ENCODE measurements at regions not wholly inside any gene's neighbourhood (a gene's known extent, or its start where the extent isn't known, plus 50 kb on each side); places are given as distances from the start of the nearest gene placed in this dataset.

DNA sequence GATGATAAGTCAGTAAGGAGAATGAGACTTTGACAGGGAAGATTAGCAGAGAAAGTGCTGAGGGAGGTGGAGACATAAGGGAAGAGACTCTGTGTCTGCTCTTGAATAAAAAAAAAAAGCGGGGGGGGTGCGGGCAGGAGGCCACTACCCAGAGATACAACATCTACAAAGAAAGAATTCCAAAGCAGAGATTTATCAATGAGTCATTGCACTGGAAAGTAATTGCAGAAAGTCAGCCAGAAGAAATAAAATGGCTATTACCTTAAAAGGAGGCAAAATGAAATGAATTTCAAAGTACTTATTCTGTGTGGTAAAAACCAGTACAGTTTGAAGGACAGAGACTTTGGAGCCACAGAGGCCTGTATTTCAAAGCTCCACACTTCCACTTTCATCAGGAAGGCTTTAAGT, 267.1 kb upstream of the PRKD1 start:
- Histone ChIP-seq H4K20me1 (replicated peaks; ENCODE audit: insufficient read depth) (no peaks in the 10 kb centered on the region), H3K79me2 (replicated peaks; ENCODE audit: insufficient read depth) (no peaks in the 10 kb centered on the region), H3K27ac (ENCODE audit: low read depth) (no peak overlapping the region), H3K4me2 (no peak overlapping the region), H3K9me2 (ENCODE audit: insufficient read depth) (no peaks in the 10 kb centered on the region; the same call in 1 of the 2 replicates), H3K4me3 (no peak overlapping the region), H3K27me3 (ENCODE audit: insufficient read depth) (no peaks in the 10 kb centered on the region), H3K36me3 (ENCODE audit: insufficient read depth) (no peaks in the 10 kb centered on the region), H2AFZ (no peak overlapping the region), H3F3A (replicated peaks; ENCODE audit: low read depth) (no peaks in the 10 kb centered on the region), H3K4me1 (ENCODE audit: insufficient read depth) (no peaks in the 10 kb centered on the region)
- TF ChIP-seq NANOG (IDR thresholded peaks at IDR 0.05; ENCODE audit: borderline replicate concordance): no peak
- TF ChIP-seq, protein P1, sequence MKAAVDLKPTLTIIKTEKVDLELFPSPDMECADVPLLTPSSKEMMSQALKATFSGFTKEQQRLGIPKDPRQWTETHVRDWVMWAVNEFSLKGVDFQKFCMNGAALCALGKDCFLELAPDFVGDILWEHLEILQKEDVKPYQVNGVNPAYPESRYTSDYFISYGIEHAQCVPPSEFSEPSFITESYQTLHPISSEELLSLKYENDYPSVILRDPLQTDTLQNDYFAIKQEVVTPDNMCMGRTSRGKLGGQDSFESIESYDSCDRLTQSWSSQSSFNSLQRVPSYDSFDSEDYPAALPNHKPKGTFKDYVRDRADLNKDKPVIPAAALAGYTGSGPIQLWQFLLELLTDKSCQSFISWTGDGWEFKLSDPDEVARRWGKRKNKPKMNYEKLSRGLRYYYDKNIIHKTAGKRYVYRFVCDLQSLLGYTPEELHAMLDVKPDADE (IDR thresholded peaks at IDR 0.05): no peak
- TF ChIP-seq, protein P2, sequence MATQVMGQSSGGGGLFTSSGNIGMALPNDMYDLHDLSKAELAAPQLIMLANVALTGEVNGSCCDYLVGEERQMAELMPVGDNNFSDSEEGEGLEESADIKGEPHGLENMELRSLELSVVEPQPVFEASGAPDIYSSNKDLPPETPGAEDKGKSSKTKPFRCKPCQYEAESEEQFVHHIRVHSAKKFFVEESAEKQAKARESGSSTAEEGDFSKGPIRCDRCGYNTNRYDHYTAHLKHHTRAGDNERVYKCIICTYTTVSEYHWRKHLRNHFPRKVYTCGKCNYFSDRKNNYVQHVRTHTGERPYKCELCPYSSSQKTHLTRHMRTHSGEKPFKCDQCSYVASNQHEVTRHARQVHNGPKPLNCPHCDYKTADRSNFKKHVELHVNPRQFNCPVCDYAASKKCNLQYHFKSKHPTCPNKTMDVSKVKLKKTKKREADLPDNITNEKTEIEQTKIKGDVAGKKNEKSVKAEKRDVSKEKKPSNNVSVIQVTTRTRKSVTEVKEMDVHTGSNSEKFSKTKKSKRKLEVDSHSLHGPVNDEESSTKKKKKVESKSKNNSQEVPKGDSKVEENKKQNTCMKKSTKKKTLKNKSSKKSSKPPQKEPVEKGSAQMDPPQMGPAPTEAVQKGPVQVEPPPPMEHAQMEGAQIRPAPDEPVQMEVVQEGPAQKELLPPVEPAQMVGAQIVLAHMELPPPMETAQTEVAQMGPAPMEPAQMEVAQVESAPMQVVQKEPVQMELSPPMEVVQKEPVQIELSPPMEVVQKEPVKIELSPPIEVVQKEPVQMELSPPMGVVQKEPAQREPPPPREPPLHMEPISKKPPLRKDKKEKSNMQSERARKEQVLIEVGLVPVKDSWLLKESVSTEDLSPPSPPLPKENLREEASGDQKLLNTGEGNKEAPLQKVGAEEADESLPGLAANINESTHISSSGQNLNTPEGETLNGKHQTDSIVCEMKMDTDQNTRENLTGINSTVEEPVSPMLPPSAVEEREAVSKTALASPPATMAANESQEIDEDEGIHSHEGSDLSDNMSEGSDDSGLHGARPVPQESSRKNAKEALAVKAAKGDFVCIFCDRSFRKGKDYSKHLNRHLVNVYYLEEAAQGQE (IDR thresholded peaks at IDR 0.05; ENCODE audit: unreplicated experiment): no peak
- no peak for TF ChIP-seq JUNB (IDR thresholded peaks at IDR 0.05; ENCODE audit: unreplicated experiment)
- no peak for TF ChIP-seq CREB1 (CRISPR knock-in tag; IDR thresholded peaks at IDR 0.05; ENCODE audit: low read depth)
- no peak for TF ChIP-seq ZNF114 (CRISPR knock-in tag; IDR thresholded peaks at IDR 0.05)
- TF ChIP-seq, protein P3, sequence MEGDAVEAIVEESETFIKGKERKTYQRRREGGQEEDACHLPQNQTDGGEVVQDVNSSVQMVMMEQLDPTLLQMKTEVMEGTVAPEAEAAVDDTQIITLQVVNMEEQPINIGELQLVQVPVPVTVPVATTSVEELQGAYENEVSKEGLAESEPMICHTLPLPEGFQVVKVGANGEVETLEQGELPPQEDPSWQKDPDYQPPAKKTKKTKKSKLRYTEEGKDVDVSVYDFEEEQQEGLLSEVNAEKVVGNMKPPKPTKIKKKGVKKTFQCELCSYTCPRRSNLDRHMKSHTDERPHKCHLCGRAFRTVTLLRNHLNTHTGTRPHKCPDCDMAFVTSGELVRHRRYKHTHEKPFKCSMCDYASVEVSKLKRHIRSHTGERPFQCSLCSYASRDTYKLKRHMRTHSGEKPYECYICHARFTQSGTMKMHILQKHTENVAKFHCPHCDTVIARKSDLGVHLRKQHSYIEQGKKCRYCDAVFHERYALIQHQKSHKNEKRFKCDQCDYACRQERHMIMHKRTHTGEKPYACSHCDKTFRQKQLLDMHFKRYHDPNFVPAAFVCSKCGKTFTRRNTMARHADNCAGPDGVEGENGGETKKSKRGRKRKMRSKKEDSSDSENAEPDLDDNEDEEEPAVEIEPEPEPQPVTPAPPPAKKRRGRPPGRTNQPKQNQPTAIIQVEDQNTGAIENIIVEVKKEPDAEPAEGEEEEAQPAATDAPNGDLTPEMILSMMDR (conservative IDR thresholded peaks at IDR 0.05; ENCODE audit: low read depth in 2 of 2): no peak
- TF ChIP-seq POLR2AphosphoS5 (IDR thresholded peaks at IDR 0.05; ENCODE audit: low read depth): no peak
- TF ChIP-seq STAT1 (IDR thresholded peaks at IDR 0.05; ENCODE audit: unreplicated experiment): no peak
- no peak for TF ChIP-seq ZNF331 (CRISPR knock-in tag; IDR thresholded peaks at IDR 0.05; ENCODE audit: low read depth)
- TF ChIP-seq EZH2phosphoT487 (IDR thresholded peaks at IDR 0.05; ENCODE audit: unreplicated experiment): no peak
- TF ChIP-seq, protein P4, sequence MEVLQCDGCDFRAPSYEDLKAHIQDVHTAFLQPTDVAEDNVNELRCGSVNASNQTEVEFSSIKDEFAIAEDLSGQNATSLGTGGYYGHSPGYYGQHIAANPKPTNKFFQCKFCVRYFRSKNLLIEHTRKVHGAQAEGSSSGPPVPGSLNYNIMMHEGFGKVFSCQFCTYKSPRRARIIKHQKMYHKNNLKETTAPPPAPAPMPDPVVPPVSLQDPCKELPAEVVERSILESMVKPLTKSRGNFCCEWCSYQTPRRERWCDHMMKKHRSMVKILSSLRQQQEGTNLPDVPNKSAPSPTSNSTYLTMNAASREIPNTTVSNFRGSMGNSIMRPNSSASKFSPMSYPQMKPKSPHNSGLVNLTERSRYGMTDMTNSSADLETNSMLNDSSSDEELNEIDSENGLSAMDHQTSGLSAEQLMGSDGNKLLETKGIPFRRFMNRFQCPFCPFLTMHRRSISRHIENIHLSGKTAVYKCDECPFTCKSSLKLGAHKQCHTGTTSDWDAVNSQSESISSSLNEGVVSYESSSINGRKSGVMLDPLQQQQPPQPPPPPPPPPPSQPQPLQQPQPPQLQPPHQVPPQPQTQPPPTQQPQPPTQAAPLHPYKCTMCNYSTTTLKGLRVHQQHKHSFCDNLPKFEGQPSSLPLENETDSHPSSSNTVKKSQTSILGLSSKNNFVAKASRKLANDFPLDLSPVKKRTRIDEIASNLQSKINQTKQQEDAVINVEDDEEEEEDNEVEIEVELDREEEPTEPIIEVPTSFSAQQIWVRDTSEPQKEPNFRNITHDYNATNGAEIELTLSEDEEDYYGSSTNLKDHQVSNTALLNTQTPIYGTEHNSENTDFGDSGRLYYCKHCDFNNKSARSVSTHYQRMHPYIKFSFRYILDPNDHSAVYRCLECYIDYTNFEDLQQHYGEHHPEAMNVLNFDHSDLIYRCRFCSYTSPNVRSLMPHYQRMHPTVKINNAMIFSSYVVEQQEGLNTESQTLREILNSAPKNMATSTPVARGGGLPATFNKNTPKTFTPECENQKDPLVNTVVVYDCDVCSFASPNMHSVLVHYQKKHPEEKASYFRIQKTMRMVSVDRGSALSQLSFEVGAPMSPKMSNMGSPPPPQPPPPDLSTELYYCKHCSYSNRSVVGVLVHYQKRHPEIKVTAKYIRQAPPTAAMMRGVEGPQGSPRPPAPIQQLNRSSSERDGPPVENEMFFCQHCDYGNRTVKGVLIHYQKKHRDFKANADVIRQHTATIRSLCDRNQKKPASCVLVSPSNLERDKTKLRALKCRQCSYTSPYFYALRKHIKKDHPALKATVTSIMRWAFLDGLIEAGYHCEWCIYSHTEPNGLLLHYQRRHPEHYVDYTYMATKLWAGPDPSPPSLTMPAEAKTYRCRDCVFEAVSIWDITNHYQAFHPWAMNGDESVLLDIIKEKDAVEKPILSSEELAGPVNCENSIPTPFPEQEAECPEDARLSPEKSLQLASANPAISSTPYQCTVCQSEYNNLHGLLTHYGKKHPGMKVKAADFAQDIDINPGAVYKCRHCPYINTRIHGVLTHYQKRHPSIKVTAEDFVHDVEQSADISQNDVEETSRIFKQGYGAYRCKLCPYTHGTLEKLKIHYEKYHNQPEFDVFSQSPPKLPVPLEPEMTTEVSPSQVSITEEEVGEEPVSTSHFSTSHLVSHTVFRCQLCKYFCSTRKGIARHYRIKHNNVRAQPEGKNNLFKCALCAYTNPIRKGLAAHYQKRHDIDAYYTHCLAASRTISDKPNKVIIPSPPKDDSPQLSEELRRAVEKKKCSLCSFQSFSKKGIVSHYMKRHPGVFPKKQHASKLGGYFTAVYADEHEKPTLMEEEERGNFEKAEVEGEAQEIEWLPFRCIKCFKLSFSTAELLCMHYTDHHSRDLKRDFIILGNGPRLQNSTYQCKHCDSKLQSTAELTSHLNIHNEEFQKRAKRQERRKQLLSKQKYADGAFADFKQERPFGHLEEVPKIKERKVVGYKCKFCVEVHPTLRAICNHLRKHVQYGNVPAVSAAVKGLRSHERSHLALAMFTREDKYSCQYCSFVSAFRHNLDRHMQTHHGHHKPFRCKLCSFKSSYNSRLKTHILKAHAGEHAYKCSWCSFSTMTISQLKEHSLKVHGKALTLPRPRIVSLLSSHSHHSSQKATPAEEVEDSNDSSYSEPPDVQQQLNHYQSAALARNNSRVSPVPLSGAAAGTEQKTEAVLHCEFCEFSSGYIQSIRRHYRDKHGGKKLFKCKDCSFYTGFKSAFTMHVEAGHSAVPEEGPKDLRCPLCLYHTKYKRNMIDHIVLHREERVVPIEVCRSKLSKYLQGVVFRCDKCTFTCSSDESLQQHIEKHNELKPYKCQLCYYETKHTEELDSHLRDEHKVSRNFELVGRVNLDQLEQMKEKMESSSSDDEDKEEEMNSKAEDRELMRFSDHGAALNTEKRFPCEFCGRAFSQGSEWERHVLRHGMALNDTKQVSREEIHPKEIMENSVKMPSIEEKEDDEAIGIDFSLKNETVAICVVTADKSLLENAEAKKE (CRISPR knock-in tag; IDR thresholded peaks at IDR 0.05): no peak
- TF ChIP-seq EZH2 (IDR thresholded peaks at IDR 0.05; ENCODE audit: low read depth, unreplicated experiment): no peak
- H3K27ac Mint-ChIP-seq: no peak overlapping the region
- no peak overlapping the region for H3K4me3 Mint-ChIP-seq
- no peaks in the 10 kb centered on the region for H3K36me3 Mint-ChIP-seq (ENCODE audit: low read depth)
- DNase-seq (ENCODE audit: low spot score) (no peak), ATAC-seq (no peak)
- H3K4me1 Mint-ChIP-seq: peaks cover 8% of the 10 kb centered on the region
- no peaks in the 10 kb centered on the region for H3K9me3 Mint-ChIP-seq
- H3K27me3 Mint-ChIP-seq (ENCODE audit: insufficient read depth, low read depth, poor library complexity): no peaks in the 10 kb centered on the region

Measured in GM23338 (cell line).